Osteoblast (primary cell): ENCODE measurements at regions not wholly inside any gene's neighbourhood (a gene's known extent, or its start where the extent isn't known, plus 50 kb on each side); places are given as distances from the start of the nearest gene placed in this dataset.
A peak's percentile ranks its signal among the peaks of the same experiment; 100 is the strongest.

Experiments used
- DNase-seq: peaks from one replicate; pipeline ENCODE4 v3.0.0; 2011; ENCODE audit warnings: low spot score, mixed read lengths; ENCODE audit not compliant: insufficient read length; ENCODE audit errors: missing footprints
- H2AFZ ChIP-seq: 2 replicates; pipeline ENCODE4 v1.6.0; 2011; ENCODE audit warnings: mild to moderate bottlenecking, low read length
- H3K27ac ChIP-seq: 2 replicates; pipeline ENCODE4 v1.5.1; 2011; ENCODE audit warnings: mild to moderate bottlenecking, low read depth, low read length, moderate library complexity
- H3K27me3 ChIP-seq: 2 replicates; pipeline ENCODE4 v1.6.0; 2012; ENCODE audit warnings: mild to moderate bottlenecking, control low read depth, inconsistent platforms, low read length, moderate library complexity; ENCODE audit not compliant: insufficient read depth
- H3K36me3 ChIP-seq: 2 replicates; pipeline ENCODE4 v1.5.1; 2011; ENCODE audit warnings: mild to moderate bottlenecking, low read length, control low read depth, moderate library complexity; ENCODE audit not compliant: insufficient read depth
- H3K4me1 ChIP-seq: 2 replicates; pipeline ENCODE4 v1.5.1; 2011; ENCODE audit warnings: mild to moderate bottlenecking, low read length, control low read depth, moderate library complexity; ENCODE audit not compliant: insufficient read depth
- H3K4me2 ChIP-seq: 2 replicates; pipeline ENCODE4 v1.6.0; 2011; ENCODE audit warnings: mild to moderate bottlenecking, low read length; ENCODE audit not compliant: insufficient read depth
- H3K4me3 ChIP-seq: fragments of 200-600 bp; sonication (generic); 3 replicates; pipeline ENCODE4 v1.5.1; 2012; ENCODE audit warnings: mild to moderate bottlenecking, low read length, inconsistent platforms; ENCODE audit not compliant: insufficient read depth
- H3K79me2 ChIP-seq: 2 replicates; pipeline ENCODE4 v1.6.0; 2012; ENCODE audit warnings: mild to moderate bottlenecking, low read length, control low read depth, inconsistent platforms; ENCODE audit not compliant: insufficient read depth
- H3K9me3 ChIP-seq: 2 replicates; pipeline ENCODE4 v1.5.1; 2011; ENCODE audit warnings: low read depth, low read length, control low read depth
- H4K20me1 ChIP-seq: 2 replicates; pipeline ENCODE4 v1.6.0; 2012; ENCODE audit warnings: mild to moderate bottlenecking, low read length, control low read depth; ENCODE audit not compliant: insufficient read depth
- CTCF ChIP-seq: IDR thresholded peaks from 2 replicates; pipeline ENCODE4 v1.5.1; 2011; ENCODE audit warnings: mild to moderate bottlenecking, low read depth, low read length, moderate library complexity; ENCODE audit errors: extremely low read depth

- H3K4me1 ChIP-seq = no peaks in the 10 kb centered on the region
- no peaks in the 10 kb centered on the region for H3K79me2 ChIP-seq
- DNase-seq = no peak
- H3K4me2 ChIP-seq = no peak overlapping the region
- no peaks in the 10 kb centered on the region for H4K20me1 ChIP-seq
- H3K27me3 ChIP-seq = no peaks in the 10 kb centered on the region
- no peak overlapping the region for H3K27ac ChIP-seq
- H3K36me3 ChIP-seq = no peaks in the 10 kb centered on the region
- TF ChIP-seq CTCF = no peak
- no peak overlapping the region for H2AFZ ChIP-seq
- H3K4me3 ChIP-seq = no peak overlapping the region
- no peaks in the 10 kb centered on the region for H3K9me3 ChIP-seq
These were observed 1281.9 kb upstream of the CELF2 start for GRCh38 chr10:9735731-9736130.

GRCh38 chr10:9743639-9744038, 1274.0 kb upstream of the CELF2 start:
- Histone ChIP-seq H3K36me3 (no peaks in the 10 kb centered on the region), H3K4me2 (no peak overlapping the region), H3K27ac (no peak overlapping the region), H3K27me3 (no peaks in the 10 kb centered on the region), H3K9me3 (no peaks in the 10 kb centered on the region), H3K79me2 (no peaks in the 10 kb centered on the region), H4K20me1 (no peaks in the 10 kb centered on the region), H3K4me1 (no peaks in the 10 kb centered on the region), H2AFZ (peak overlapping the region; percentile 25), H3K4me3 (no peak overlapping the region)
- DNase-seq = no peak
- TF ChIP-seq CTCF = no peak

GRCh38 chr10:9745158-9745557, 1272.5 kb upstream of the CELF2 start:
- no peak overlapping the region for H2AFZ ChIP-seq
- H3K4me3 ChIP-seq = no peak overlapping the region
- H3K4me1 ChIP-seq = no peaks in the 10 kb centered on the region
- no peaks in the 10 kb centered on the region for H3K9me3 ChIP-seq
- no peaks in the 10 kb centered on the region for H3K36me3 ChIP-seq
- no peak for DNase-seq
- no peaks in the 10 kb centered on the region for H3K79me2 ChIP-seq
- no peaks in the 10 kb centered on the region for H4K20me1 ChIP-seq
- no peak overlapping the region for H3K27ac ChIP-seq
- H3K4me2 ChIP-seq = no peak overlapping the region
- H3K27me3 ChIP-seq = no peaks in the 10 kb centered on the region
- no peak for TF ChIP-seq CTCF

- Histone ChIP-seq H3K4me2 (no peak overlapping the region), H3K36me3 (no peaks in the 10 kb centered on the region), H2AFZ (no peak overlapping the region), H3K27ac (no peak overlapping the region), H3K4me1 (no peaks in the 10 kb centered on the region), H3K4me3 (no peak overlapping the region), H3K79me2 (no peaks in the 10 kb centered on the region), H3K27me3 (no peaks in the 10 kb centered on the region), H3K9me3 (no peaks in the 10 kb centered on the region), H4K20me1 (no peaks in the 10 kb centered on the region)
- DNase-seq = no peak
- TF ChIP-seq CTCF = no peak
These were observed 1260.5 kb upstream of the CELF2 start for GRCh38 chr10:9757176-9757575.
